Bronchial epithelial cell (primary cell): ENCODE measurements at regions not wholly inside any gene's neighbourhood (a gene's known extent, or its start where the extent isn't known, plus 50 kb on each side); places are given as distances from the start of the nearest gene placed in this dataset.

Source experiments
- DNase-seq: peaks from one replicate; pipeline ENCODE4 v3.0.0-alpha.2; 2010; ENCODE audit warnings: low read depth
- FAIRE-seq: peaks from 2 replicates; lab custom pipeline; 2011; peaks lifted over from hg19 to GRCh38; lab: Jason Lieb, UNC
- H3K27me3 ChIP-seq: 2 replicates; pipeline ENCODE4 v1.5.1; 2011; ENCODE audit warnings: low read length; ENCODE audit not compliant: control insufficient read depth, insufficient read depth
- H3K36me3 ChIP-seq: 2 replicates; pipeline ENCODE4 v1.5.1; 2011; ENCODE audit warnings: low read length; ENCODE audit not compliant: control insufficient read depth, insufficient read depth
- H3K4me3 ChIP-seq: 2 replicates; pipeline ENCODE4 v1.5.1; 2011; ENCODE audit warnings: mild to moderate bottlenecking, low read depth, low read length, control low read depth
- CTCF ChIP-seq: IDR thresholded peaks from 2 replicates; pipeline ENCODE4 v1.5.1; 2011; ENCODE audit warnings: mild to moderate bottlenecking, moderate library complexity, low read length, control low read depth, inconsistent platforms; ENCODE audit not compliant: insufficient read depth, severe bottlenecking

- DNase-seq = no peak
- peaks cover 18% of the 10 kb centered on the region for H3K27me3 ChIP-seq
- no peaks in the 10 kb centered on the region for H3K36me3 ChIP-seq
- H3K4me3 ChIP-seq = no peak overlapping the region
- FAIRE-seq = no peak
- TF ChIP-seq CTCF = no peak
These were observed 123.7 kb upstream of the HSD17B12 start for GRCh38 chr11:43556612-43557375.

GRCh38 chr11:43557553-43558110 is 122.9 kb upstream of the HSD17B12 start:
- no peak for FAIRE-seq

GRCh38 chr11:43558146-43558545 is 122.4 kb upstream of the HSD17B12 start:
- Histone ChIP-seq H3K27me3 (peaks cover 18% of the 10 kb centered on the region), H3K36me3 (no peaks in the 10 kb centered on the region), H3K4me3 (no peak overlapping the region)
- no peak for DNase-seq
- no peak for TF ChIP-seq CTCF
- FAIRE-seq = no peak

More at GRCh38 chr11:43557553-43558110, 122.9 kb upstream of the HSD17B12 start:
- Histone ChIP-seq H3K36me3 (no peaks in the 10 kb centered on the region), H3K4me3 (no peak overlapping the region), H3K27me3 (peaks cover 18% of the 10 kb centered on the region)
- DNase-seq = no peak
- TF ChIP-seq CTCF = no peak

GRCh38 chr11:43558556-43559127 is 121.9 kb upstream of the HSD17B12 start:
- no peak for DNase-seq
- FAIRE-seq = no peak
- H3K27me3 ChIP-seq = peaks cover 15% of the 10 kb centered on the region

GRCh38 chr11:43561832-43562231 is 118.7 kb upstream of the HSD17B12 start:
- H3K4me3 ChIP-seq = no peak overlapping the region
- TF ChIP-seq CTCF = no peak
- peaks cover 15% of the 10 kb centered on the region for H3K27me3 ChIP-seq
- no peaks in the 10 kb centered on the region for H3K36me3 ChIP-seq
- FAIRE-seq = no peak
- no peak for DNase-seq

More at GRCh38 chr11:43558556-43559127, 121.9 kb upstream of the HSD17B12 start:
- no peak overlapping the region for H3K4me3 ChIP-seq
- TF ChIP-seq CTCF = no peak
- no peaks in the 10 kb centered on the region for H3K36me3 ChIP-seq
